Breast epithelium (tissue), 3 donors: ENCODE measurements at regions not wholly inside any gene's neighbourhood (a gene's known extent, or its start where the extent isn't known, plus 50 kb on each side); places are given as distances from the start of the nearest gene placed in this dataset.

Experiments used
- CTCF ChIP-seq, 3 donors: fragments of 450-650 bp; IDR thresholded peaks; one replicate each; pipeline ENCODE4 v1.5.1; 2016 to 2017; ENCODE audit warnings: antibody characterized with exemption in 3 of 3, mild to moderate bottlenecking in 3 of 3, moderate library complexity in 3 of 3
- POLR2A ChIP-seq: fragments of 450-650 bp; IDR thresholded peaks from one replicate; pipeline ENCODE4 v1.6.1; 2016; ENCODE audit warnings: antibody characterized with exemption, mild to moderate bottlenecking, moderate library complexity

GRCh38 chr6:117188627-117189201 is 76.6 kb upstream of the VGLL2 start:
- TF ChIP-seq POLR2A (no peak), CTCF (IDR thresholded peaks at IDR 0.05) (no peak)
